Fibroblast of mammary gland (primary cell): ENCODE measurements at regions not wholly inside any gene's neighbourhood (a gene's known extent, or its start where the extent isn't known, plus 50 kb on each side); places are given as distances from the start of the nearest gene placed in this dataset.

Source experiments
- DNase-seq: peaks from one replicate; pipeline ENCODE4 v3.0.0-alpha.2; 2010; ENCODE audit warnings: low read depth
- H3K4me3 ChIP-seq: 2 replicates; pipeline ENCODE4 v1.5.1; 2011; ENCODE audit warnings: low read depth, mild to moderate bottlenecking, low read length, moderate library complexity; ENCODE audit not compliant: control insufficient read depth
- CTCF ChIP-seq: conservative IDR thresholded peaks from 2 replicates; pipeline ENCODE4 v1.5.1; 2011; ENCODE audit warnings: low read depth, low read length, inconsistent platforms; ENCODE audit not compliant: control insufficient read depth, insufficient read depth

GRCh38 chr11:103644676-103645075 lies 391.8 kb upstream of the DDI1 start:
- H3K4me3 ChIP-seq, result no peak overlapping the region
- TF ChIP-seq CTCF, result no peak
- DNase-seq, result no peak

DNA sequence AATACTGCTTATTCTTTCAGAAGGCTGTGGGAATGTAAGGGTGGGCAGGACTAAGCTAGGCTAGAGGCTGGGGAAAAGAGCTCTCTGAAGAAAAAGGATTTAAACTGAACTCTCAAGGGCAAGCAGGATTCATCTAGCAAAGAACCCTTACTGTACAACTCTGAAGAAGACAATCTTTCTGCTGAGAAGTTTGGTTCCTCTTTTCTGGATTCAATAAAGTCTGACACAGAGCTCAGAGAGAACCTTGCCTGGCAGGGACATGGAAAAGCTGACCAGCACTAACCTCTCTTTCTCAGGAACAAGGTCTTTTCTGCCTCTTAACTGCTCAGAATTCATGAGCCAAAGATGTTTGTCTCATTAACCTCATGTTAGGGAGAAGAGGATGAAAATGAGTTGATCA lies 388.4 kb upstream of the DDI1 start:
- no peak for DNase-seq
- H3K4me3 ChIP-seq, result no peak overlapping the region
- TF ChIP-seq CTCF, result no peak

GRCh38 chr11:103648670-103649400 lies 387.6 kb upstream of the DDI1 start:
- no peak for TF ChIP-seq CTCF
- no peak overlapping the region for H3K4me3 ChIP-seq
- DNase-seq, result peak; percentile 34

DNA sequence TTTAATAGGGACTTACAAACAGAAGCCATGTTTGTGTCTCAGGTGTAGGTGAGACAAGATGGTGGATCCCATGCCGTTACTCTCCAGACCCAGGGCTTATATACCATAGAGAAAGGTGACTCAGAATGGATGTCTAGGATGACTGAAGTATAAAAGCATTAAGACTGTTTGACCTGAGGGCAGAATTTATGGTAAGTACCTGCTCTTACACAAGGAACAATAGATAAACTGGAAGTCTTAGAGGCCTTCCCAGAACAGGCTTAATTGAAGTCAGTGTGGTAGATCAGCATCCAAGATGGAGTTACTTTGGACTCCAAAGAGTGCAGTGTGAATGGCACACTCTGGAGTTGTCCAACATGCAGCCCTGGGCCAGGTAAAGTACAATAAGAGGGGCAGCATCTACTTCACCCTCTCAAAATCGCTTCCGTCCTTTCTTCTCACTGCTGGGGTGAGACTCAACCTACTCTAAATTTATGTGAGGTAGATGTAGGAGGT lies 387.0 kb upstream of the DDI1 start:
- no peak overlapping the region for H3K4me3 ChIP-seq
- TF ChIP-seq CTCF, result no peak
- DNase-seq, result no peak

GRCh38 chr11:103650330-103650729 lies 386.1 kb upstream of the DDI1 start:
- no peak overlapping the region for H3K4me3 ChIP-seq
- no peak for DNase-seq
- TF ChIP-seq CTCF, result no peak

- no peak for TF ChIP-seq CTCF
- H3K4me3 ChIP-seq, result no peak overlapping the region
- DNase-seq, result no peak
These were observed 385.0 kb upstream of the DDI1 start for GRCh38 chr11:103651341-103651998.
